Upper lobe of left lung (tissue), 6 donors: ENCODE measurements at regions not wholly inside any gene's neighbourhood (a gene's known extent, or its start where the extent isn't known, plus 50 kb on each side); places are given as distances from the start of the nearest gene placed in this dataset.
A peak's percentile ranks its signal among the peaks of the same experiment; 100 is the strongest.

Source experiments
- ATAC-seq, 2 donors: fragments of 200-7000 bp; cut with Tn5 transposase; one replicate each; pipeline ENCODE4 v1.9.1; 2022; ENCODE audit warnings: mild to moderate bottlenecking in 2 of 2, moderate library complexity in 2 of 2; ENCODE audit not compliant: low FRiP score in 2 of 2
- DNase-seq, 2 donors: peaks; one replicate each; pipeline ENCODE4 v3.0.0-alpha.2; 2019 to 2020
- H3K27ac ChIP-seq, 4 donors: fragments of 200-600 bp; sonication (generic); one replicate each; pipeline ENCODE4 v1.5.1; 2016 to 2019
- H3K27me3 ChIP-seq, 4 donors: fragments of 200-600 bp; sonication (generic); one replicate each; pipeline ENCODE4 v1.5.1; 2017 to 2019
- H3K36me3 ChIP-seq, 4 donors: fragments of 200-600 bp; sonication (generic); one replicate each; pipeline ENCODE4 v1.5.1; 2016 to 2019
- H3K4me1 ChIP-seq, 4 donors: fragments of 200-600 bp; sonication (generic); one replicate each; pipeline ENCODE4 v1.5.1; 2018 to 2019
- H3K4me3 ChIP-seq, 4 donors: fragments of 200-600 bp; sonication (generic); one replicate each; pipeline ENCODE4 v1.5.1; 2017 to 2019; ENCODE audit warnings: mild to moderate bottlenecking in 2 of 4, moderate library complexity in 1 of 4
- H3K9me3 ChIP-seq, 4 donors: fragments of 200-600 bp; sonication (generic); one replicate each; pipeline ENCODE4 v1.5.1; 2018 to 2019
- EP300 ChIP-seq, 4 donors: sonication (generic); formaldehyde crosslinking; IDR thresholded peaks; one replicate each; pipeline ENCODE4 v1.5.1; 2017; ENCODE audit warnings: antibody characterized with exemption in 4 of 4, control low read depth in 2 of 4
- POLR2A ChIP-seq, 4 donors: fragments of 450-650 bp; IDR thresholded peaks; one replicate each; pipeline ENCODE4 v1.5.1; 2016 to 2017; ENCODE audit warnings: antibody characterized with exemption in 4 of 4, mild to moderate bottlenecking in 2 of 4
- POLR2AphosphoS5 ChIP-seq, 2 donors: sonication (generic); formaldehyde crosslinking; IDR thresholded peaks; one replicate each; pipeline ENCODE4 v1.5.1; 2017; ENCODE audit warnings: antibody characterized with exemption in 2 of 2
- WGBS, 2 donors: methylation state at CpG; one replicate each; pipeline ENCODE4 v1.1.5; 2017 to 2018; 5-methylcytosine and 5-hydroxymethylcytosine counted together
- TF ChIP-seq, protein P1 (sequence below), 6 experiments: fragments of 450-650 bp in 4 of 6; fragments of 200-600 bp in 2 of 6; sonication (generic) in 2 of 6; IDR thresholded peaks; one replicate each; pipeline ENCODE4 v1.5.1; 2016 to 2019; ENCODE audit warnings: antibody characterized with exemption in 6 of 6
- donor health status: DM: no; HTN: no; CAD: no; lungs with moderate emphysema.
- donor health status: DM: no; HTN: yes; CAD: no; lungs with severe emphysema.

DNA sequence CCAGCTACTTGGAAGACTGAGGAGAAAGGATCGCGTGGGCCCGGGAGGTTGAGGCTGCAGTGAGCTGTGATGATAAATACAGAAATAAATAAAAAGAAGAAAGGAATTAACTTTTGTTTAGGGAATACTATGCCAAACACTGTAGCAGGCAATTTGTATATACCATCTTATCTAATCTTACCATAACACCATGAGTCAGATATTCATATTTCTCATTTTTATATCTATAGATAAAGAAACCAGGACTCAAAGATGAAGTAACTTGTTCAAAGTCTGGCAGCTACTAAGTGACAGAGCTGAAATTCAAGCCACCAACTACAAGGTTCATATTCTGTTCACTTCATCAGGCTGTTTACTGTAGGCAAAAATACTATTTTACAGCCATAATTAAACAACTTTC is 119.2 kb upstream of the SLC39A10 start:
- ATAC-seq (no peak), DNase-seq (no peak)
- Histone ChIP-seq H3K4me3 (no peak overlapping the region), H3K36me3 (no peaks in the 10 kb centered on the region), H3K9me3 (no peaks in the 10 kb centered on the region), H3K27ac (no peak overlapping the region), H3K4me1 (peaks cover 15 to 33% (median 24%) of the 10 kb centered on the region in 4 donors), H3K27me3 (no peaks in the 10 kb centered on the region)
- TF ChIP-seq EP300 (IDR thresholded peaks at IDR 0.05) (no peak), POLR2A (IDR thresholded peaks at IDR 0.05) (no peak), POLR2AphosphoS5 (IDR thresholded peaks at IDR 0.05) (no peak)
- TF ChIP-seq, protein P1, sequence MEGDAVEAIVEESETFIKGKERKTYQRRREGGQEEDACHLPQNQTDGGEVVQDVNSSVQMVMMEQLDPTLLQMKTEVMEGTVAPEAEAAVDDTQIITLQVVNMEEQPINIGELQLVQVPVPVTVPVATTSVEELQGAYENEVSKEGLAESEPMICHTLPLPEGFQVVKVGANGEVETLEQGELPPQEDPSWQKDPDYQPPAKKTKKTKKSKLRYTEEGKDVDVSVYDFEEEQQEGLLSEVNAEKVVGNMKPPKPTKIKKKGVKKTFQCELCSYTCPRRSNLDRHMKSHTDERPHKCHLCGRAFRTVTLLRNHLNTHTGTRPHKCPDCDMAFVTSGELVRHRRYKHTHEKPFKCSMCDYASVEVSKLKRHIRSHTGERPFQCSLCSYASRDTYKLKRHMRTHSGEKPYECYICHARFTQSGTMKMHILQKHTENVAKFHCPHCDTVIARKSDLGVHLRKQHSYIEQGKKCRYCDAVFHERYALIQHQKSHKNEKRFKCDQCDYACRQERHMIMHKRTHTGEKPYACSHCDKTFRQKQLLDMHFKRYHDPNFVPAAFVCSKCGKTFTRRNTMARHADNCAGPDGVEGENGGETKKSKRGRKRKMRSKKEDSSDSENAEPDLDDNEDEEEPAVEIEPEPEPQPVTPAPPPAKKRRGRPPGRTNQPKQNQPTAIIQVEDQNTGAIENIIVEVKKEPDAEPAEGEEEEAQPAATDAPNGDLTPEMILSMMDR (IDR thresholded peaks at IDR 0.05) = no peak
- 87% methylated on average over 3 of the region's 3 CpGs for WGBS, 2 donors

DNA sequence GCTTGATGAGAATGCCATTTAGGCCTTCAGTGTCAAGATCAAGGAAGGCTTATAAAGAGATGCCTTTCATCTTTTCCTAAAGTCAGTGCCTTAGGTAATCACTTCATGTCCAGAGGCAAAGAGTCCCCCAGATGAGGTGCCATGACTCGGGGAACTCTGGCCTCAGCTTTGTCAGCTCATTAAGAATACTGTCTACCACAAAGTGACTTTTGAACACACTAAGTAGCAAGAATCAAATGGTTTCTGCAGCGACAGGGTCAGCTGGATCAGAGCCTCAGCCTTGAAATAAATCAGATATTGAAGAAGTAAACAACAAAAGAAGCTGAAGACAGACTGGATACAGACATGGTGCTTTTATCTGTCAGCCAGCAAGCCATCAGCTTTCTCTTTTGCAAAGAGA is 120.1 kb upstream of the SLC39A10 start:
- Histone ChIP-seq H3K27me3 (no peaks in the 10 kb centered on the region), H3K27ac (no peak overlapping the region), H3K36me3 (no peaks in the 10 kb centered on the region), H3K4me1 (peaks cover 17 to 35% (median 27%) of the 10 kb centered on the region in 4 donors), H3K9me3 (no peaks in the 10 kb centered on the region), H3K4me3 (no peak overlapping the region)
- DNase-seq = no peak
- 41 to 61% methylated on average over 2 of the region's 2 CpGs for WGBS, 2 donors
- no peak for TF ChIP-seq EP300 (IDR thresholded peaks at IDR 0.05)
- TF ChIP-seq POLR2AphosphoS5 (IDR thresholded peaks at IDR 0.05) = no peak
- no peak for TF ChIP-seq POLR2A (IDR thresholded peaks at IDR 0.05)
- TF ChIP-seq, protein P1 (IDR thresholded peaks at IDR 0.05) = no peak
- no peak for ATAC-seq

DNA sequence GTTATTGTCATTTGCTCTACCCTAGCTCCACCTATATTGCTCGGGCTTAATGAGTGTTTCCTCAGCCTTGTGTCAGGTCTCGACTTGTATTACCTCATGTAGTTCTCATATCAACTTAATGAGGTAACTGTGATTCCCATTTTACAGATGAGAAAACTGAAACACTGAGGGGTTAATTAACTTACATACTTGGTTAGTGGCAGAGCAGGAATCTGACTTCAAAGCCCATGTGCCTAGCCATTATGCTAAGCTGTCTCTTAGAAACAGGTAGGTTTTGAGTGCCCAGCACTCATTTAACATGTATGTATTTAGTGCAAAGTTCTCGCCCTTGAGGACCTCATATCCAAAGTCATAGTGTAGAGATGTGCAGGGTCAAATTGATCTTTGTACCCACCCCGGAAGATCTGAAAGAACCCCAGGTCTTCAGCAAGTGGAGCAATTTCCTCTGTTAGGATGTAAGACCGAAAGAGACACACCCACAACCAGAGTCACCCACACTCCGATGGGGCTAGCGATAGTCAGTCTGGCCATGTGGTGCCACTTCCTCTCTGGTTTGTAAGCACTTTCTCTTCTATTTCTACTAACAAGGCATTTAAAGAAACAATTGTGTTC is 121.0 kb upstream of the SLC39A10 start:
- peak; percentile 78 to 79 for ATAC-seq
- no peak for TF ChIP-seq POLR2A (IDR thresholded peaks at IDR 0.05)
- peak in 1 of 2 donors; percentile 14 for TF ChIP-seq POLR2AphosphoS5 (IDR thresholded peaks at IDR 0.05)
- TF ChIP-seq, protein P1 (IDR thresholded peaks at IDR 0.05) = no peak
- H3K36me3 ChIP-seq = no peaks in the 10 kb centered on the region
- peak in 1 of 2 donors; percentile 76 for DNase-seq
- H3K4me3 ChIP-seq = no peak overlapping the region
- H3K4me1 ChIP-seq = peaks cover 17 to 37% (median 27%) of the 10 kb centered on the region in 4 donors
- no peaks in the 10 kb centered on the region for H3K9me3 ChIP-seq
- no peaks in the 10 kb centered on the region for H3K27me3 ChIP-seq
- WGBS, 2 donors = 38 to 44% methylated on average over 6 to 7 of the region's 7 CpGs
- peak overlapping the region in 1 of 4 donors; percentile 4 for H3K27ac ChIP-seq

DNA sequence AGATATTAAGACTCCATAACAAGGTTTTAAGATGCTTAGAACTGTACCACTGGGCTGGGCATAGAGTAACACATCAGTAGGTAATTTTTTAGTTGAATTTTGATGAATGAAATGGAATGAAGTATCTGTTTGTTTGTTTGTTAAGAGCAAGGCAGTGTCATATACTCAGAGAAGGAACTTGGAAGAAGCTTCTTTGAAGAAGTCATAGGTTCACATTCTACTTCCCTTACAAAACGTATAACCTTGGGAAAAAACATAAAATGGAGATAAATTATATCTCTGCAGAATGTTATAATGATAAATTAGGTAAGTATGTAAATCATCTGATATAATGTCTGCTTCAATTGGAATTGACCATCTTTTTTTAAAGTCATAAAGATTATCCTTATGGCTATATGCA is 122.1 kb upstream of the SLC39A10 start:
- no peaks in the 10 kb centered on the region for H3K9me3 ChIP-seq
- H3K4me1 ChIP-seq = peaks cover 17 to 37% (median 27%) of the 10 kb centered on the region in 4 donors
- no peak overlapping the region for H3K4me3 ChIP-seq
- 67 to 75% methylated on average over 1 of the region's 1 CpG for WGBS, 2 donors
- ATAC-seq (no peak), DNase-seq (no peak)
- H3K27ac ChIP-seq = peak overlapping the region in 1 of 4 donors; percentile 17
- no peak for TF ChIP-seq POLR2A (IDR thresholded peaks at IDR 0.05)
- no peak for TF ChIP-seq EP300 (IDR thresholded peaks at IDR 0.05)
- no peak for TF ChIP-seq POLR2AphosphoS5 (IDR thresholded peaks at IDR 0.05)
- TF ChIP-seq, protein P1 (IDR thresholded peaks at IDR 0.05) = no peak
- H3K27me3 ChIP-seq = no peaks in the 10 kb centered on the region
- H3K36me3 ChIP-seq = no peaks in the 10 kb centered on the region
